ENCODE measurements at regions not wholly inside any gene's neighbourhood (a gene's known extent, or its start where the extent isn't known, plus 50 kb on each side); places are given as distances from the start of the nearest gene placed in this dataset.
"Not testable (repeated sequence)": the region's sequence is repeated elsewhere in the genome, so short reads cannot be mapped to it uniquely, and the experiment has no call there.

- intact Hi-C loops (cut with micrococcal nuclease; ENCODE audit: unreplicated experiment): no loop called here
- Histone ChIP-seq H3K4me1 (no peaks in the 10 kb centered on the region), H3K4me3 (ENCODE audit: low read depth, low read length) (no peak overlapping the region), H3K27me3 (replicated peaks; ENCODE audit: control insufficient read depth, insufficient read depth, low read length) (no peaks in the 10 kb centered on the region), H3K9me3 (no peaks in the 10 kb centered on the region), H3K36me3 (ENCODE audit: control insufficient read depth, insufficient read depth, low read length) (no peaks in the 10 kb centered on the region)
- H3K4me1 Mint-ChIP-seq (ENCODE audit: low read depth, unreplicated experiment): no peaks in the 10 kb centered on the region
- no peaks in the 10 kb centered on the region for H3K9me3 Mint-ChIP-seq (ENCODE audit: unreplicated experiment)
- ChIA-PET POLR2A (no interaction called here), CTCF (no interaction called here)
- TF ChIP-seq CTCF (IDR thresholded peaks at IDR 0.05; ENCODE audit: insufficient read depth in 1 of 2, low read depth in 1 of 2, low read length in 1 of 2, severe bottlenecking in 1 of 2, unreplicated experiment in 1 of 2): no peak
- no peaks in the 10 kb centered on the region for H3K27me3 Mint-ChIP-seq (ENCODE audit: insufficient read depth, unreplicated experiment)
- H3K4me3 Mint-ChIP-seq (ENCODE audit: unreplicated experiment): no peak overlapping the region
- no peak for DNase-seq
- no peaks in the 10 kb centered on the region for H3K36me3 Mint-ChIP-seq (ENCODE audit: insufficient read depth, unreplicated experiment)
- H3K27ac Mint-ChIP-seq (ENCODE audit: unreplicated experiment): no peak overlapping the region
- BruUV-seq (replicated peaks): no TSS peak
Observed at GRCh38 chr20:26295006-26295405, 598.4 kb upstream of the ZNF337 start.

- H3K4me3 Mint-ChIP-seq (ENCODE audit: unreplicated experiment); intact Hi-C loops (cut with micrococcal nuclease; ENCODE audit: unreplicated experiment); DNase-seq; CTCF ChIA-PET; H3K36me3 ChIP-seq (ENCODE audit: control insufficient read depth, insufficient read depth, low read length); H3K9me3 Mint-ChIP-seq (ENCODE audit: unreplicated experiment); H3K36me3 Mint-ChIP-seq (ENCODE audit: insufficient read depth, unreplicated experiment); H3K4me3 ChIP-seq (ENCODE audit: low read depth, low read length); BruUV-seq (replicated peaks); H3K27ac Mint-ChIP-seq (ENCODE audit: unreplicated experiment); POLR2A ChIA-PET; H3K27me3 Mint-ChIP-seq (ENCODE audit: insufficient read depth, unreplicated experiment); H3K27me3 ChIP-seq (replicated peaks; ENCODE audit: control insufficient read depth, insufficient read depth, low read length); H3K9me3 ChIP-seq; H3K4me1 Mint-ChIP-seq (ENCODE audit: low read depth, unreplicated experiment); H3K4me1 ChIP-seq: not testable (repeated sequence)
Observed at GRCh38 chr20:26288379-26289061, 591.9 kb upstream of the ZNF337 start.

GRCh38 chr20:26279238-26279637, 582.6 kb upstream of the ZNF337 start:
- no peaks in the 10 kb centered on the region for H3K27me3 Mint-ChIP-seq (ENCODE audit: insufficient read depth, unreplicated experiment)
- DNase-seq: no peak
- H3K9me3 Mint-ChIP-seq (ENCODE audit: unreplicated experiment): no peaks in the 10 kb centered on the region
- H3K4me3 Mint-ChIP-seq (ENCODE audit: unreplicated experiment): no peak overlapping the region
- no peaks in the 10 kb centered on the region for H3K36me3 Mint-ChIP-seq (ENCODE audit: insufficient read depth, unreplicated experiment)
- no peak for TF ChIP-seq CTCF (IDR thresholded peaks at IDR 0.05; ENCODE audit: insufficient read depth in 1 of 2, low read depth in 1 of 2, low read length in 1 of 2, severe bottlenecking in 1 of 2, unreplicated experiment in 1 of 2)
- BruUV-seq (replicated peaks): no TSS peak
- ChIA-PET CTCF (no interaction called here), POLR2A (no interaction called here)
- no peak overlapping the region for H3K27ac Mint-ChIP-seq (ENCODE audit: unreplicated experiment)
- H3K36me3 ChIP-seq (ENCODE audit: control insufficient read depth, insufficient read depth, low read length): no peaks in the 10 kb centered on the region
- no peak overlapping the region for H3K4me3 ChIP-seq (ENCODE audit: low read depth, low read length)
- no peaks in the 10 kb centered on the region for H3K27me3 ChIP-seq (replicated peaks; ENCODE audit: control insufficient read depth, insufficient read depth, low read length)
- intact Hi-C loops (cut with micrococcal nuclease; ENCODE audit: unreplicated experiment): no loop called here
- no peaks in the 10 kb centered on the region for H3K9me3 ChIP-seq
- H3K4me1 Mint-ChIP-seq (ENCODE audit: low read depth, unreplicated experiment): no peaks in the 10 kb centered on the region
- H3K4me1 ChIP-seq: no peaks in the 10 kb centered on the region

- BruUV-seq (replicated peaks): no TSS peak
- H3K9me3 ChIP-seq: no peaks in the 10 kb centered on the region
- no peaks in the 10 kb centered on the region for H3K9me3 Mint-ChIP-seq (ENCODE audit: unreplicated experiment)
- H3K4me3 Mint-ChIP-seq (ENCODE audit: unreplicated experiment): no peak overlapping the region
- no peaks in the 10 kb centered on the region for H3K4me1 ChIP-seq
- no peaks in the 10 kb centered on the region for H3K4me1 Mint-ChIP-seq (ENCODE audit: low read depth, unreplicated experiment)
- no peak for TF ChIP-seq CTCF (IDR thresholded peaks at IDR 0.05; ENCODE audit: insufficient read depth in 1 of 2, low read depth in 1 of 2, low read length in 1 of 2, severe bottlenecking in 1 of 2, unreplicated experiment in 1 of 2)
- no peaks in the 10 kb centered on the region for H3K36me3 Mint-ChIP-seq (ENCODE audit: insufficient read depth, unreplicated experiment)
- H3K27ac Mint-ChIP-seq (ENCODE audit: unreplicated experiment): no peak overlapping the region
- H3K27me3 ChIP-seq (replicated peaks; ENCODE audit: control insufficient read depth, insufficient read depth, low read length): no peaks in the 10 kb centered on the region
- no peak for DNase-seq
- POLR2A ChIA-PET: no interaction called here
- H3K36me3 ChIP-seq (ENCODE audit: control insufficient read depth, insufficient read depth, low read length): no peaks in the 10 kb centered on the region
- H3K27me3 Mint-ChIP-seq (ENCODE audit: insufficient read depth, unreplicated experiment): no peaks in the 10 kb centered on the region
- CTCF ChIA-PET: no interaction called here
- no peak overlapping the region for H3K4me3 ChIP-seq (ENCODE audit: low read depth, low read length)
- intact Hi-C loops (cut with micrococcal nuclease; ENCODE audit: unreplicated experiment): no loop called here
Observed at GRCh38 chr20:26277339-26277738, 580.7 kb upstream of the ZNF337 start.
